ENCODE measurements at regions not wholly inside any gene's neighbourhood (a gene's known extent, or its start where the extent isn't known, plus 50 kb on each side); places are given as distances from the start of the nearest gene placed in this dataset.

GRCh38 chr16:51470492-51470891 lies 319.4 kb upstream of the SALL1 start:
- H3K27ac ChIP-seq = no peak overlapping the region
- no peak overlapping the region for H3K4me3 ChIP-seq
- no peak for TF ChIP-seq CTCF (IDR thresholded peaks at IDR 0.05)

GRCh38 chr16:51464996-51465395 lies 313.9 kb upstream of the SALL1 start:
- DNase-seq (ENCODE audit: low spot score) = no peak
- Histone ChIP-seq H3K27me3 (no peaks in the 10 kb centered on the region), H3K4me1 (no peaks in the 10 kb centered on the region), H3K36me3 (no peaks in the 10 kb centered on the region), H3K4me3 (no peak overlapping the region), H3K27ac (no peak overlapping the region), H3K9me3 (no peaks in the 10 kb centered on the region)
- no peak for TF ChIP-seq CTCF (IDR thresholded peaks at IDR 0.05)

More at GRCh38 chr16:51470492-51470891, 319.4 kb upstream of the SALL1 start:
- DNase-seq (ENCODE audit: low spot score) = no peak
- Histone ChIP-seq H3K36me3 (no peaks in the 10 kb centered on the region), H3K9me3 (no peaks in the 10 kb centered on the region), H3K27me3 (no peaks in the 10 kb centered on the region), H3K4me1 (no peaks in the 10 kb centered on the region)

- H3K4me3 ChIP-seq = no peak overlapping the region
- no peak for TF ChIP-seq CTCF (IDR thresholded peaks at IDR 0.05)
- no peak for DNase-seq (ENCODE audit: low spot score)
- no peak overlapping the region for H3K27ac ChIP-seq
- H3K9me3 ChIP-seq = no peaks in the 10 kb centered on the region
- no peaks in the 10 kb centered on the region for H3K36me3 ChIP-seq
- H3K27me3 ChIP-seq = no peaks in the 10 kb centered on the region
- H3K4me1 ChIP-seq = no peaks in the 10 kb centered on the region
Measured at GRCh38 chr16:51461255-51461654, 310.2 kb upstream of the SALL1 start.

- Histone ChIP-seq H3K4me1 (no peaks in the 10 kb centered on the region), H3K9me3 (no peaks in the 10 kb centered on the region), H3K27ac (no peak overlapping the region), H3K36me3 (no peaks in the 10 kb centered on the region), H3K27me3 (no peaks in the 10 kb centered on the region), H3K4me3 (no peak overlapping the region)
- TF ChIP-seq CTCF (IDR thresholded peaks at IDR 0.05) = no peak
- no peak for DNase-seq (ENCODE audit: low spot score)
Measured at GRCh38 chr16:51458356-51459140, 307.5 kb upstream of the SALL1 start.

GRCh38 chr16:51457775-51458174 lies 306.7 kb upstream of the SALL1 start:
- DNase-seq (ENCODE audit: low spot score) = no peak
- no peaks in the 10 kb centered on the region for H3K27me3 ChIP-seq
- H3K36me3 ChIP-seq = no peaks in the 10 kb centered on the region
- H3K4me3 ChIP-seq = no peak overlapping the region
- no peak for TF ChIP-seq CTCF (IDR thresholded peaks at IDR 0.05)
- no peak overlapping the region for H3K27ac ChIP-seq
- no peaks in the 10 kb centered on the region for H3K4me1 ChIP-seq
- no peaks in the 10 kb centered on the region for H3K9me3 ChIP-seq

GRCh38 chr16:51455398-51455797 lies 304.3 kb upstream of the SALL1 start:
- Histone ChIP-seq H3K27me3 (no peaks in the 10 kb centered on the region), H3K9me3 (no peaks in the 10 kb centered on the region)
- no peak for DNase-seq (ENCODE audit: low spot score)

More at GRCh38 chr16:51455398-51455797, 304.3 kb upstream of the SALL1 start:
- no peaks in the 10 kb centered on the region for H3K4me1 ChIP-seq
- H3K4me3 ChIP-seq = no peak overlapping the region
- no peaks in the 10 kb centered on the region for H3K36me3 ChIP-seq
- TF ChIP-seq CTCF (IDR thresholded peaks at IDR 0.05) = no peak
- no peak overlapping the region for H3K27ac ChIP-seq
